ENCODE measurements at regions not wholly inside any gene's neighbourhood (a gene's known extent, or its start where the extent isn't known, plus 50 kb on each side); places are given as distances from the start of the nearest gene placed in this dataset.

- Histone ChIP-seq H3K79me2 (ENCODE audit: insufficient read depth, low read length) (no peaks in the 10 kb centered on the region), H2BK15ac (ENCODE audit: low read depth, low read length) (no peak overlapping the region), H3K4me2 (ENCODE audit: insufficient read depth, insufficient read length, low read length) (no peak overlapping the region), H2AK5ac (ENCODE audit: insufficient read length, low read length) (no peak overlapping the region), H2BK120ac (ENCODE audit: low read depth, low read length, poor library complexity, severe bottlenecking) (no peak overlapping the region), H4K20me1 (ENCODE audit: control insufficient read depth, insufficient read depth, insufficient read length) (no peaks in the 10 kb centered on the region), H3K56ac (ENCODE audit: insufficient read length, low read depth, low read length) (no peak overlapping the region), H3K18ac (ENCODE audit: insufficient read length, low read depth, low read length) (no peak overlapping the region), H3K4ac (ENCODE audit: low read depth, low read length) (no peak overlapping the region), H4K8ac (replicated peaks; ENCODE audit: insufficient read length, low read depth, low read length) (no peak overlapping the region), H2BK20ac (ENCODE audit: low read depth, low read length, poor library complexity, severe bottlenecking) (no peak overlapping the region), H3K9me3 (ENCODE audit: control insufficient read depth, low read depth, low read length) (no peaks in the 10 kb centered on the region), H3K14ac (ENCODE audit: insufficient read depth, low read length) (no peak overlapping the region), H3K23me2 (ENCODE audit: insufficient read length, low read depth, low read length, poor library complexity, severe bottlenecking) (no peaks in the 10 kb centered on the region), H3K4me1 (ENCODE audit: insufficient read depth, low read length) (no peaks in the 10 kb centered on the region), H4K5ac (ENCODE audit: insufficient read length, low read depth, low read length) (no peak overlapping the region), H2BK5ac (ENCODE audit: insufficient read length, low read length) (no peak overlapping the region), H2BK12ac (ENCODE audit: insufficient read length, low read depth, low read length) (no peak overlapping the region), H3K9ac (ENCODE audit: extremely low read depth, insufficient read length, low read length) (no peak overlapping the region), H3K27ac (ENCODE audit: insufficient read length, low read depth, low read length) (no peak overlapping the region), H3K27me3 (ENCODE audit: insufficient read depth, low read length) (no peaks in the 10 kb centered on the region), H3K23ac (ENCODE audit: insufficient read length, low read depth, low read length) (no peak overlapping the region), H3K79me1 (ENCODE audit: insufficient read depth, low read depth, low read length, poor library complexity, severe bottlenecking) (no peaks in the 10 kb centered on the region), H3T11ph (ENCODE audit: low read length) (no peak overlapping the region), H2AFZ (ENCODE audit: low read length) (no peak overlapping the region), H4K91ac (ENCODE audit: insufficient read length, low read depth, low read length) (no peak overlapping the region)
- WGBS (ENCODE audit: extremely low coverage, insufficient read length, low lambda C conversion rate) = no CpG with 5 or more reads among the region's 1 CpG
- no peaks in the 10 kb centered on the region for H3K27me3 Mint-ChIP-seq (ENCODE audit: low read depth)
- H3K27ac Mint-ChIP-seq = no peak overlapping the region
- DNase-seq = no peak
- H3K36me3 Mint-ChIP-seq (ENCODE audit: insufficient read depth in 1 of 3, low read depth in 3 of 3) = no peaks in the 10 kb centered on the region
- H3K4me3 Mint-ChIP-seq = no peak overlapping the region
- H3K4me1 Mint-ChIP-seq = no peaks in the 10 kb centered on the region
- H3K9me3 Mint-ChIP-seq = no peaks in the 10 kb centered on the region; a peak in 1 of 5 replicates
- no peak for TF ChIP-seq CTCF (conservative IDR thresholded peaks at IDR 0.05)
These were observed 184.0 kb downstream of the EBLN2 start for GRCh38 chr3:73245459-73245858.
